ENCODE measurements at regions not wholly inside any gene's neighbourhood (a gene's known extent, or its start where the extent isn't known, plus 50 kb on each side); places are given as distances from the start of the nearest gene placed in this dataset.

DNA sequence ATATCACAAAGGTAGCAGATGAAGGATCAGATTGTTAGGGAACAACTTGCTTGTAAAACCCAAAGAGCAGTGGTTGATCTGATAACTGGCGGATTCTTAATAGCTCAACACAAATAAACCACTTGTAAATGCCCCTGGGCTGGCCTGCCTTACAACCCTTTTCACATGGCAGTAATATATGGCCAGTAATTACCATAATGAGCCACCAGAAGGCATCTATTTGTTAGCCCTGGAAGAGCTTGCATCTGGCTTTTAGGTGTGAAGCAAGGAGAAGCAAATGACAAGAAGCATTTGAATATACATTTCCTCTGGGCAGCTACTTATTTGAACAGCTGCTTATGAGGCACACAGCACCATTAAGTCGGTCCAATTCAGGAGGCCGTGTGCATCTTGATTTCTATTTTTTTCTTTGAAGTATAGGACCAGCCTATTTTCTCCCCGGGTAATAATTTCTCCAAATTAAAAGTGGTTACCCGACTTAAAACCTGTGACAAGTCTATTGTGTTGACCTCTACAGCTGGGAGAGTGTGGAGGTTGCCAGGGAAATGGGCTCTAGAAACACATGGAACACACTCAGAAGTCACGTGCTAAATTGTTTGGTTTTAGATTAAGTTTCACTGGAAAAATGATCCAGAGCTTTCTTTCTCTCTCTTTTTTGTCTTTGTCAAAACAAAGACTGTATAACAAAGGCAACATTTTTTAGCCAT lies 113.4 kb downstream of the SEM1 start:
- no peak overlapping the region for H3K4me3 ChIP-seq (ENCODE audit: insufficient read depth in 1 of 2, low read depth in 1 of 2, low read length in 2 of 2)
- H3K9ac ChIP-seq (ENCODE audit: low read length), result no peak overlapping the region
- no peak overlapping the region for H3K4me2 ChIP-seq (ENCODE audit: low read length, poor library complexity, severe bottlenecking)
- H2AFZ ChIP-seq (ENCODE audit: low read depth, low read length), result no peak overlapping the region
- H2BK120ac ChIP-seq (ENCODE audit: low read depth, low read length), result no peak overlapping the region
- no peaks in the 10 kb centered on the region for H3K27me3 ChIP-seq (ENCODE audit: control insufficient read depth in 1 of 2, insufficient read depth in 1 of 2, low read length in 2 of 2)
- H3K36me3 ChIP-seq (ENCODE audit: control insufficient read depth in 1 of 2, insufficient read depth in 2 of 2, low read depth in 1 of 2, low read length in 2 of 2), result no peaks in the 10 kb centered on the region
- H2BK12ac ChIP-seq (ENCODE audit: low read length in 2 of 2), result no peak overlapping the region
- no peak overlapping the region for H2AK5ac ChIP-seq (ENCODE audit: low read length, severe bottlenecking)
- no peaks in the 10 kb centered on the region for H3K4me1 ChIP-seq (ENCODE audit: control insufficient read depth, insufficient read depth, low read depth, low read length)
- no peak overlapping the region for H3K27ac ChIP-seq (ENCODE audit: low read length, poor library complexity, severe bottlenecking)
- no peak overlapping the region for H3K23ac ChIP-seq (ENCODE audit: low read length in 2 of 2)
- no peak overlapping the region for H2BK15ac ChIP-seq (ENCODE audit: low read depth, poor library complexity, severe bottlenecking)
- H3K9me3 ChIP-seq (ENCODE audit: control insufficient read depth, low read length), result no peaks in the 10 kb centered on the region
- WGBS, result 65% methylated on average over 5 of the region's 6 CpGs
- H3K4ac ChIP-seq (ENCODE audit: low read depth in 1 of 2, low read length in 2 of 2), result no peak overlapping the region
- peak; percentile 7 for DNase-seq
- H3K14ac ChIP-seq (ENCODE audit: low read length in 2 of 2), result no peak overlapping the region
- no peak overlapping the region for H4K8ac ChIP-seq (ENCODE audit: low read length)
- no peak overlapping the region for H2BK5ac ChIP-seq (ENCODE audit: low read depth, low read length, poor library complexity, severe bottlenecking)
- H4K91ac ChIP-seq (ENCODE audit: low read length), result no peak overlapping the region
- no peaks in the 10 kb centered on the region for H3K79me1 ChIP-seq (replicated peaks; ENCODE audit: low read length, poor library complexity, severe bottlenecking)
- no peak overlapping the region for H3K18ac ChIP-seq (ENCODE audit: low read depth in 1 of 2, low read length in 2 of 2)

DNA sequence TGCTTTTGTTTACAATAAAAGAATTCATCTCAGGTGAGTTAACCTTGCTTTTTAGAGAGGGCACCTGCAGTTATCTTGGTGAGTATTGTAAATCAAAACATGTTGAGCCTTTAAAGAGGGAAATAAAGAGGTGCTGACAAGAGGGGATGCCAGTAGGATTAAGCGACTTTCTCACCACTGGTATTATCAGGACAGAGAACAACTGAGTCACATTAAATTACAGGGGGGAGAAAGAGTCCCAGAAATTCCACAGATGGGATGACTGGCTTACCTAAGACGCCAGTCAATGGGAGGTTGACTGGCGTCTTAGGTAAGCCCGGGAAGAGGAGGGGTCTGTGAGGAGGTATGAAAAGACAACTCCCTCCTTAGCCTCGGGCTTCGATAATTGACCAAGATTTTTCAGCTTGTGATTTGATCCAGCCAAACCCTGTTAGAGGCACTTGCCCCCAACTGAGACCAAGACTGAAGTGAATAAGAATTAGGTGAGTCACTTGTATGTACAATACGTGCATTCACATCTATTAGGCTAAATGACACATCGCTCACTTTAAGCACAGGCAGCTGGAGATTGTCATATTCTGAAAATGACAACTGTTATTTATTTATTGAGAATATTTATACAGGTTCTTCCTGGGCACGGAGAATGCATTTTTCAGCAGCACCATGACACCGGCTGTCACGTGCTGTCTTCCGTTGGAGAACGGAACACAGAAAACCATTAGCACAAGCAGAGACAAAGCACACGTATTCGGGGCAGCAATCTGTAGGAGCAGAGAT lies 117.6 kb downstream of the SEM1 start:
- no peak overlapping the region for H2BK5ac ChIP-seq (ENCODE audit: low read depth, low read length, poor library complexity, severe bottlenecking)
- H2BK12ac ChIP-seq (ENCODE audit: low read length in 2 of 2), result no peak overlapping the region
- H3K4me3 ChIP-seq (ENCODE audit: insufficient read depth in 1 of 2, low read depth in 1 of 2, low read length in 2 of 2), result no peak overlapping the region
- no peaks in the 10 kb centered on the region for H3K9me3 ChIP-seq (ENCODE audit: control insufficient read depth, low read length)
- H4K8ac ChIP-seq (ENCODE audit: low read length), result no peak overlapping the region
- H3K36me3 ChIP-seq (ENCODE audit: control insufficient read depth in 1 of 2, insufficient read depth in 2 of 2, low read depth in 1 of 2, low read length in 2 of 2), result no peaks in the 10 kb centered on the region
- H2BK120ac ChIP-seq (ENCODE audit: low read depth, low read length), result no peak overlapping the region
- H3K23ac ChIP-seq (ENCODE audit: low read length in 2 of 2), result no peak overlapping the region
- no peak overlapping the region for H2AFZ ChIP-seq (ENCODE audit: low read depth, low read length)
- H3K4ac ChIP-seq (ENCODE audit: low read depth in 1 of 2, low read length in 2 of 2), result no peak overlapping the region
- H3K4me1 ChIP-seq (ENCODE audit: control insufficient read depth, insufficient read depth, low read depth, low read length), result no peaks in the 10 kb centered on the region
- H3K18ac ChIP-seq (ENCODE audit: low read depth in 1 of 2, low read length in 2 of 2), result no peak overlapping the region
- no peak overlapping the region for H2BK15ac ChIP-seq (ENCODE audit: low read depth, poor library complexity, severe bottlenecking)
- H4K91ac ChIP-seq (ENCODE audit: low read length), result no peak overlapping the region
- no peaks in the 10 kb centered on the region for H3K27me3 ChIP-seq (ENCODE audit: control insufficient read depth in 1 of 2, insufficient read depth in 1 of 2, low read length in 2 of 2)
- DNase-seq, result no peak
- no peak overlapping the region for H3K27ac ChIP-seq (ENCODE audit: low read length, poor library complexity, severe bottlenecking)
- H3K9ac ChIP-seq (ENCODE audit: low read length), result no peak overlapping the region
- H3K4me2 ChIP-seq (ENCODE audit: low read length, poor library complexity, severe bottlenecking), result no peak overlapping the region
- no peaks in the 10 kb centered on the region for H3K79me1 ChIP-seq (replicated peaks; ENCODE audit: low read length, poor library complexity, severe bottlenecking)
- H2AK5ac ChIP-seq (ENCODE audit: low read length, severe bottlenecking), result no peak overlapping the region
- 40% methylated on average over 10 of the region's 15 CpGs for WGBS
- no peak overlapping the region for H3K14ac ChIP-seq (ENCODE audit: low read length in 2 of 2)

DNA sequence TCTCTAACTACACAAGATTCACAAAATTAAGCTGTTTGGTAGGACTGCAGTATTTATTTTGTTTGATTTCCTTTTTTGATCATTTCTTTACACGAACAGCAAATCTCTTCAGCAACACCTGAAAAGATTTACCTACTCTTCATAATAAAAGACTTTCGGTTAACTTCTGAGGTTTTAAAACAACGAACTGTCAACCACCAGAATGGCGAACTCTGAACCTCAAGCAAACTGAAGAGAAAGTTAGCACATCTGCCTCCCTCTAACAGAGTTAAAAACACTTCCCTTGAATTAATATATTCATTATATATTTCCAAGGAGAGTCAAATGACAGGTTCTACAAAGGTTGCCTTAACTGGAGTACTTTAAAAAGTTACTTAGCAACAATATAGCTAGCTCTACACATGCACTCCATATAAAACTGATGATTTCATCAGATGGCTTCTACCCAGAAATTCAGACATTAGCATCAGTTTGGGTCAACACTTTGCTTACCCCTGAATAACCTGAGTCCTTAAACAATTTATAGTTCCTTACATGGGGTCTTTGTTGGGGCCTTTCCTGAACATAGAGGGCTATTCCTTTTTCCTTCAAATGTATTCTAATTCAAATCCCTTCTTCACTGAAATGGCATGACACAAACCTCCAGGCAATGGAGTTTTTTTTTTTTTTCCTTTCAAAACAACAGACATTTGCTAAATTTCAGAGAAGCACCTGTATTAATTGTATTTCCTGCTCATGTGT lies 118.3 kb downstream of the SEM1 start:
- Histone ChIP-seq H3K9me3 (ENCODE audit: control insufficient read depth, low read length) (no peaks in the 10 kb centered on the region), H3K27ac (ENCODE audit: low read length, poor library complexity, severe bottlenecking) (no peak overlapping the region), H2BK12ac (ENCODE audit: low read length in 2 of 2) (no peak overlapping the region), H3K36me3 (ENCODE audit: control insufficient read depth in 1 of 2, insufficient read depth in 2 of 2, low read depth in 1 of 2, low read length in 2 of 2) (no peaks in the 10 kb centered on the region), H2BK15ac (ENCODE audit: low read depth, poor library complexity, severe bottlenecking) (no peak overlapping the region), H2AK5ac (ENCODE audit: low read length, severe bottlenecking) (no peak overlapping the region), H3K4me2 (ENCODE audit: low read length, poor library complexity, severe bottlenecking) (no peak overlapping the region), H3K4me1 (ENCODE audit: control insufficient read depth, insufficient read depth, low read depth, low read length) (no peaks in the 10 kb centered on the region), H3K4me3 (ENCODE audit: insufficient read depth in 1 of 2, low read depth in 1 of 2, low read length in 2 of 2) (no peak overlapping the region), H4K8ac (ENCODE audit: low read length) (no peak overlapping the region), H3K14ac (ENCODE audit: low read length in 2 of 2) (no peak overlapping the region), H3K4ac (ENCODE audit: low read depth in 1 of 2, low read length in 2 of 2) (no peak overlapping the region), H3K9ac (ENCODE audit: low read length) (no peak overlapping the region), H3K79me1 (replicated peaks; ENCODE audit: low read length, poor library complexity, severe bottlenecking) (no peaks in the 10 kb centered on the region), H2BK120ac (ENCODE audit: low read depth, low read length) (no peak overlapping the region), H2AFZ (ENCODE audit: low read depth, low read length) (no peak overlapping the region), H3K18ac (ENCODE audit: low read depth in 1 of 2, low read length in 2 of 2) (no peak overlapping the region), H4K91ac (ENCODE audit: low read length) (no peak overlapping the region), H3K27me3 (ENCODE audit: control insufficient read depth in 1 of 2, insufficient read depth in 1 of 2, low read length in 2 of 2) (no peaks in the 10 kb centered on the region), H2BK5ac (ENCODE audit: low read depth, low read length, poor library complexity, severe bottlenecking) (no peak overlapping the region), H3K23ac (ENCODE audit: low read length in 2 of 2) (no peak overlapping the region)
- DNase-seq, result no peak
- 14% methylated on average over 4 of the region's 4 CpGs for WGBS

DNA sequence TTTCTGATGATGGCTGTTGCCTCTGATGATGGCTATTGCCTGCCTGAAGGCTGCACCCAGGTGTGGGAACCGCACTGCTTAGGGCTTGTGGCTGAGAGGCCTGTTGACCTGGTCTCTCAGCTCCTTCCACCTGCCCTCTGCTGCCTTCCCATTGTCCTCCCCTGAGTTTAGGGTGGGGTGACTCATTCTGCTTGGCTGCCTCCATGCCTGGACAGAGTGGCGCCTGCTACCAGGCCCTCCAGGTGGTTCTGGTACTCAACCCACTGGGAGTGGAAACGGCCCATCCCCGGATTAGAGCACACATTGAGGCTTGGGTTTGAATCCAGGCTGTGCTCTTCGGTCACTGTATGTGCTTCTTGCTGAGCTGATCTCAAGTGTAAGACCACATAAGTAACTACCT lies 120.6 kb downstream of the SEM1 start:
- Histone ChIP-seq H2BK5ac (ENCODE audit: low read depth, low read length, poor library complexity, severe bottlenecking) (no peak overlapping the region), H2AK5ac (ENCODE audit: low read length, severe bottlenecking) (no peak overlapping the region), H4K91ac (ENCODE audit: low read length) (no peak overlapping the region), H3K18ac (ENCODE audit: low read depth in 1 of 2, low read length in 2 of 2) (no peak overlapping the region), H2BK15ac (ENCODE audit: low read depth, poor library complexity, severe bottlenecking) (no peak overlapping the region), H3K14ac (ENCODE audit: low read length in 2 of 2) (no peak overlapping the region), H2BK120ac (ENCODE audit: low read depth, low read length) (no peak overlapping the region), H3K27me3 (ENCODE audit: control insufficient read depth in 1 of 2, insufficient read depth in 1 of 2, low read length in 2 of 2) (no peaks in the 10 kb centered on the region), H3K4me1 (ENCODE audit: control insufficient read depth, insufficient read depth, low read depth, low read length) (no peaks in the 10 kb centered on the region), H3K9me3 (ENCODE audit: control insufficient read depth, low read length) (no peaks in the 10 kb centered on the region), H3K79me1 (replicated peaks; ENCODE audit: low read length, poor library complexity, severe bottlenecking) (no peaks in the 10 kb centered on the region), H3K4ac (ENCODE audit: low read depth in 1 of 2, low read length in 2 of 2) (no peak overlapping the region), H3K9ac (ENCODE audit: low read length) (no peak overlapping the region), H3K23ac (ENCODE audit: low read length in 2 of 2) (no peak overlapping the region), H3K4me2 (ENCODE audit: low read length, poor library complexity, severe bottlenecking) (no peak overlapping the region), H2BK12ac (ENCODE audit: low read length in 2 of 2) (no peak overlapping the region), H3K4me3 (ENCODE audit: insufficient read depth in 1 of 2, low read depth in 1 of 2, low read length in 2 of 2) (no peak overlapping the region), H3K36me3 (ENCODE audit: control insufficient read depth in 1 of 2, insufficient read depth in 2 of 2, low read depth in 1 of 2, low read length in 2 of 2) (no peaks in the 10 kb centered on the region), H4K8ac (ENCODE audit: low read length) (no peak overlapping the region), H2AFZ (ENCODE audit: low read depth, low read length) (no peak overlapping the region), H3K27ac (ENCODE audit: low read length, poor library complexity, severe bottlenecking) (no peak overlapping the region)
- no peak for DNase-seq
- WGBS, result 67% methylated on average over 5 of the region's 5 CpGs
